ENCODE measurements at regions not wholly inside any gene's neighbourhood (a gene's known extent, or its start where the extent isn't known, plus 50 kb on each side); places are given as distances from the start of the nearest gene placed in this dataset.

GRCh38 chr7:119341822-119342221 lies 931.2 kb upstream of the KCND2 start (continued):
- TF ChIP-seq REST (IDR thresholded peaks at IDR 0.05; ENCODE audit: unreplicated experiment) (no peak), ETS1 (IDR thresholded peaks at IDR 0.05) (no peak), POLR2AphosphoS5 (IDR thresholded peaks at IDR 0.05; ENCODE audit: low read depth) (no peak), ZNF331 (CRISPR knock-in tag; IDR thresholded peaks at IDR 0.05; ENCODE audit: low read depth) (no peak), ZNF114 (CRISPR knock-in tag; IDR thresholded peaks at IDR 0.05) (no peak), CTCF (conservative IDR thresholded peaks at IDR 0.05; ENCODE audit: low read depth in 2 of 2) (no peak), CREB1 (CRISPR knock-in tag; IDR thresholded peaks at IDR 0.05; ENCODE audit: low read depth) (no peak), JUNB (IDR thresholded peaks at IDR 0.05; ENCODE audit: unreplicated experiment) (no peak)

- Histone ChIP-seq H3K4me1 (ENCODE audit: insufficient read depth) (no peaks in the 10 kb centered on the region), H3K36me3 (ENCODE audit: insufficient read depth) (no peaks in the 10 kb centered on the region), H3K9me2 (ENCODE audit: insufficient read depth) (no peaks in the 10 kb centered on the region), H3K27ac (ENCODE audit: low read depth) (no peak overlapping the region), H3K4me2 (no peak overlapping the region), H4K20me1 (replicated peaks; ENCODE audit: insufficient read depth) (no peaks in the 10 kb centered on the region), H3K27me3 (ENCODE audit: insufficient read depth) (no peaks in the 10 kb centered on the region), H3K4me3 (no peak overlapping the region), H3K79me2 (replicated peaks; ENCODE audit: insufficient read depth) (no peaks in the 10 kb centered on the region), H3F3A (replicated peaks; ENCODE audit: low read depth) (no peaks in the 10 kb centered on the region), H2AFZ (no peak overlapping the region)
- Mint-ChIP-seq H3K4me3 (no peak overlapping the region), H3K27me3 (ENCODE audit: insufficient read depth, low read depth, poor library complexity) (no peaks in the 10 kb centered on the region), H3K36me3 (ENCODE audit: low read depth) (no peaks in the 10 kb centered on the region), H3K9me3 (no peaks in the 10 kb centered on the region), H3K4me1 (no peaks in the 10 kb centered on the region), H3K27ac (no peak overlapping the region)
- DNase-seq (ENCODE audit: low spot score): no peak
- ATAC-seq: no peak
- TF ChIP-seq ETS1 (IDR thresholded peaks at IDR 0.05): no peak
- TF ChIP-seq NANOG (IDR thresholded peaks at IDR 0.05; ENCODE audit: borderline replicate concordance): no peak
- no peak for TF ChIP-seq CTCF (conservative IDR thresholded peaks at IDR 0.05; ENCODE audit: low read depth in 2 of 2)
- TF ChIP-seq EZH2phosphoT487 (IDR thresholded peaks at IDR 0.05; ENCODE audit: unreplicated experiment): no peak
- TF ChIP-seq ZNF331 (CRISPR knock-in tag; IDR thresholded peaks at IDR 0.05; ENCODE audit: low read depth): no peak
- no peak for TF ChIP-seq STAT1 (IDR thresholded peaks at IDR 0.05; ENCODE audit: unreplicated experiment)
These were observed 929.7 kb upstream of the KCND2 start for GRCh38 chr7:119343289-119343688.

All from GM23338 (cell line).